ENCODE measurements at regions not wholly inside any gene's neighbourhood (a gene's known extent, or its start where the extent isn't known, plus 50 kb on each side); places are given as distances from the start of the nearest gene placed in this dataset.

DNA sequence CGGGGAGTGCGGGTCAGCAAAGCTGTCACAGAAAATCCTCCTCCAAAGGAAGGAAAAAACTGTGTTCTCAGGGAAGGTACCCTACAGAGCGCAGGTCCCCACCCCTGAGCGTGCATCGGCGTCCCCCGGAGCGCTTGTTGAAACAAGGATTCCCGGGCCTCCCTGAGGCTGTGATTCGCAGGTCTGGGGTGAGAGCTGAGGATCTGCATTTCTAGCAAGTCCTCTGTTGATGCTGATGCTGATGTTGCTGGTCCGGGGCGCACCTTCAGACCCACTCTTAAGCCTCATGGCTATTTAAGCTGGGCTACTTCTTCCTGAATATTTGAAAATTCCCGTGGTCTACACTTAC is 226.2 kb upstream of the IGF1R start:
- DNase-seq (no peak), ATAC-seq (replicated peaks) (no peak)
- Mint-ChIP-seq H3K4me1 (peaks cover 8 to 9% of the 10 kb centered on the region in 2 donors), H3K9me3 (no peaks in the 10 kb centered on the region), H3K4me3 (no peak overlapping the region), H3K27ac (no peak overlapping the region), H3K36me3 (no peaks in the 10 kb centered on the region), H3K27me3 (peaks cover 54 to 63% of the 10 kb centered on the region in 2 donors)

- no peak for DNase-seq
- Mint-ChIP-seq H3K4me3 (no peak overlapping the region), H3K27ac (no peak overlapping the region), H3K4me1 (peaks cover 14 to 23% of the 10 kb centered on the region in 2 donors), H3K27me3 (peaks cover 64 to 80% of the 10 kb centered on the region in 2 donors), H3K36me3 (no peaks in the 10 kb centered on the region), H3K9me3 (no peaks in the 10 kb centered on the region)
- ATAC-seq (replicated peaks), result no peak
These were observed 223.2 kb upstream of the IGF1R start for GRCh38 chr15:98425173-98425572.

DNA sequence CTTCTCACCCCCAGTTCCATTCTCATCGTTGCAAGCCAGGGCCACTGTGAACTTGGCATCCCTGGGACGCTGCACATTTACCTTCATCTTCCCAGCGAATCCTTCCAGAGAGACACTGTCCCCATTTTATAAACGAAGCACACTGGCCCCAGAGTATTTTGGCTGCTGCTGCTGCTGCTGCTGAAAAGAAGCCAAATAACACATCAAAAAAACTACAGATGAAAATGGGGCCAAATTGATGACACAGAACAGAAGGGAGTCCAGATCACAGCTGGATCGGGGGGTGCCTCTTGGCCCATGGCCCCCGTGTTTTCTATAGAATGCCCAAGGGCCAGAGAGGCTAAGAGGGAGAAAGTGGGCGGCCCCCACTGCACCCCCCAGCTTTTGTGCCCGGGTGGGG is 221.0 kb upstream of the IGF1R start:
- ATAC-seq (replicated peaks) (no peak), DNase-seq (no peak)
- Mint-ChIP-seq H3K9me3 (no peaks in the 10 kb centered on the region), H3K27ac (no peak overlapping the region), H3K4me1 (peaks cover 7 to 14% of the 10 kb centered on the region in 2 donors), H3K27me3 (peaks cover 64 to 79% of the 10 kb centered on the region in 2 donors), H3K36me3 (no peaks in the 10 kb centered on the region), H3K4me3 (peak overlapping the region in 1 of 2 donors; percentile 27)

DNA sequence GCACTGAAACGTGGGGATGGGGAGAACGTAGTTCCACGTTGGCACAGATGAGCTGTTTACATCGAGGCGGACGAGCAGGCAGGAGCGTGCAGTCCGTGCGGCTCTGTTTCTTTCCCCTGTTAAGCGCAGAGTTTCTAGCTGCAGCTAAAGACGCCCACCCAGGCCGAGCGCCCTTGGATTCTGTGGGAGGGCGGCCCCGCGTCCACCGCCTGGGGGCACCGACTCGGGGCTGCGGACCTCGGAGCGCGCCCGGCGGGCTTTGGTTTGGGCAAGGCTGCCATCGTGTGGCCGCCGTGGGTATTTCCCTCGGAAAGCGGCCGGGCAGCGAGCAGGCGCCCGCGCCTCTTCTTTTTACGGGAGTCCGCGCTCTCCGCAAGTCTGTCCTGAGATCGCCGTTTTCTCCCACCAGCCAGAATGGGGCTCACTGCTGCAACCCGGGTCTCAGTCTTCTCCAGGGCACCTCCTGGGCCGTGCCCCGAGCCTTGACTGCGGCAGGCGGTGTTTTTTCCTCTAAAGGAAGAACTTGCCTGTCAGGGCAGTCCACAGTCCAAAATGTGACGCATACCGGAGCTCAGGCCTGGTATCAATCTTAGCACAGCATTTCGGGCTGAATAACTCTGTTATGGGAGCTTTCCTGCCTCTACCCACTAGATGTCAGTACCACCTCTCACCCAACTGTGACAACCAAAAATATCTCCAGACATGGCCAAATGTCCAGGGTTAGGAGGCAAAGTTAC is 219.9 kb upstream of the IGF1R start:
- peaks cover 55 to 73% of the 10 kb centered on the region in 2 donors for H3K27me3 Mint-ChIP-seq
- H3K9me3 Mint-ChIP-seq, result peaks cover 0 to 2% of the 10 kb centered on the region in 2 donors
- H3K4me1 Mint-ChIP-seq, result peaks cover 7 to 14% of the 10 kb centered on the region in 2 donors
- DNase-seq (peak; percentile 49), ATAC-seq (replicated peaks) (peak; percentile 77 to 81)
- H3K27ac Mint-ChIP-seq, result no peak overlapping the region
- H3K4me3 Mint-ChIP-seq, result peak overlapping the region; percentile 67 to 72
- no peaks in the 10 kb centered on the region for H3K36me3 Mint-ChIP-seq

- H3K27ac Mint-ChIP-seq, result no peak overlapping the region
- DNase-seq (no peak), ATAC-seq (replicated peaks) (no peak)
- H3K9me3 Mint-ChIP-seq, result peaks cover 0 to 2% of the 10 kb centered on the region in 2 donors
- no peak overlapping the region for H3K4me3 Mint-ChIP-seq
- H3K4me1 Mint-ChIP-seq, result peaks cover 7 to 14% of the 10 kb centered on the region in 2 donors
- no peaks in the 10 kb centered on the region for H3K36me3 Mint-ChIP-seq
- H3K27me3 Mint-ChIP-seq, result peaks cover 49 to 60% of the 10 kb centered on the region in 2 donors
These were observed 217.2 kb upstream of the IGF1R start for GRCh38 chr15:98431171-98431570.

GRCh38 chr15:98433346-98433745 is 215.0 kb upstream of the IGF1R start:
- Mint-ChIP-seq H3K4me3 (no peak overlapping the region), H3K36me3 (no peaks in the 10 kb centered on the region), H3K27ac (no peak overlapping the region), H3K9me3 (peaks cover 4 to 8% of the 10 kb centered on the region in 2 donors), H3K27me3 (peaks cover 34 to 40% of the 10 kb centered on the region in 2 donors), H3K4me1 (peaks cover 5 to 10% of the 10 kb centered on the region in 2 donors)
- ATAC-seq (replicated peaks), result no peak
- no peak for DNase-seq

DNA sequence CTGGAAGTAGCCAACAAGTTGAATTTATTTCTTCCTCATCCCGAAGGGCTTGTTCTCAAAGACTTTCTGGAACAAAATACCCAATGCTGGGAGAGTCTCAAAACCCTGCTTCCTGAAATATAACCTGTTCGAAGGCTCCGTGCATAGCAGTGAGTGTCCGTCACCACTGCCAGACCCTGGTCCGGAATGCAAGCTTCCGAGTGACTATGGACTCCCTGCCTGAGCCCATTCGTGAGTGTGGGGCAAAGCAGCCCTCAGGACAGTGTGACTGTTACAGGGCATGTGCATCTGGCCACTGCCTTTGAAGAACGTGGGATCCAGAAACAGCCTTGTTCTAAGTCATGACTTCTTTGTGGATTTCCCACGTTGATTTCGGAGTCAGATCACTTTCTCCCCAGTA is 214.5 kb upstream of the IGF1R start:
- peaks cover under 1 to 5% of the 10 kb centered on the region in 2 donors for H3K4me1 Mint-ChIP-seq
- ATAC-seq (replicated peaks), result no peak
- no peaks in the 10 kb centered on the region for H3K36me3 Mint-ChIP-seq
- no peak overlapping the region for H3K4me3 Mint-ChIP-seq
- DNase-seq, result no peak
- peaks cover 4 to 8% of the 10 kb centered on the region in 2 donors for H3K9me3 Mint-ChIP-seq
- no peak overlapping the region for H3K27ac Mint-ChIP-seq
- peaks cover 29 to 35% of the 10 kb centered on the region in 2 donors for H3K27me3 Mint-ChIP-seq

DNA sequence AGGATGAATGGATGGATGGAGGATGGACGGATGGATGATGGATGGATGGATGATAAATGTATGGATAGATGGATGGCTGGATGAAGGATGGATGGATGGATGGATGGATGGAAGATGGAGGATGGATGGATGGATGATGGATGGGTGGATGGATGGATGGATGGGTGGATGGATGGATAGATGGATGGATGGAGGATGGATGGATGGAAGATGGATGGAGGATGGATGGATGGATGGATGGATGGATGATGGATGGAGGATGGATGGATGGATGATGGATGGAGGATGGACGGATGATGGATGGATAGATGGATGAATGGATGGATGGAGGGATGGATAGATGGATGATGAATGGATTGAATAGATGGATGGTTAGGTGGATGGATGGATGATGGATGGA is 210.6 kb upstream of the IGF1R start:
- no peak overlapping the region for H3K27ac Mint-ChIP-seq
- H3K36me3 Mint-ChIP-seq, result no peaks in the 10 kb centered on the region
- H3K4me3 Mint-ChIP-seq, result no peak overlapping the region
- H3K27me3 Mint-ChIP-seq, result peaks cover 4 to 18% of the 10 kb centered on the region in 2 donors
- no peak for DNase-seq
- peaks cover 4 to 6% of the 10 kb centered on the region in 2 donors for H3K9me3 Mint-ChIP-seq
- ATAC-seq (replicated peaks), result no peak
- H3K4me1 Mint-ChIP-seq, result peaks cover 1 to 4% of the 10 kb centered on the region in 2 donors

- H3K27me3 Mint-ChIP-seq, result peaks cover 4 to 18% of the 10 kb centered on the region in 2 donors
- no peak overlapping the region for H3K4me3 Mint-ChIP-seq
- no peaks in the 10 kb centered on the region for H3K36me3 Mint-ChIP-seq
- no peak for ATAC-seq (replicated peaks)
- H3K27ac Mint-ChIP-seq, result no peak overlapping the region
- peaks cover 1 to 4% of the 10 kb centered on the region in 2 donors for H3K4me1 Mint-ChIP-seq
- peaks cover 4 to 6% of the 10 kb centered on the region in 2 donors for H3K9me3 Mint-ChIP-seq
- no peak for DNase-seq
These were observed 210.0 kb upstream of the IGF1R start for GRCh38 chr15:98438326-98438725.

GRCh38 chr15:98438907-98439306 is 209.4 kb upstream of the IGF1R start:
- H3K9me3 Mint-ChIP-seq, result peaks cover 4 to 6% of the 10 kb centered on the region in 2 donors
- H3K4me3 Mint-ChIP-seq, result no peak overlapping the region
- H3K36me3 Mint-ChIP-seq, result no peaks in the 10 kb centered on the region
- ATAC-seq (replicated peaks) (no peak), DNase-seq (no peak)
- no peak overlapping the region for H3K27ac Mint-ChIP-seq
- H3K4me1 Mint-ChIP-seq, result peaks cover 1 to 4% of the 10 kb centered on the region in 2 donors
- H3K27me3 Mint-ChIP-seq, result peaks cover 4 to 19% of the 10 kb centered on the region in 2 donors

GRCh38 chr15:98439523-98439942 is 208.8 kb upstream of the IGF1R start:
- no peak for ATAC-seq (replicated peaks)
- Mint-ChIP-seq H3K4me1 (peaks cover 1 to 4% of the 10 kb centered on the region in 2 donors), H3K36me3 (no peaks in the 10 kb centered on the region), H3K4me3 (no peak overlapping the region), H3K9me3 (peaks cover 4 to 6% of the 10 kb centered on the region in 2 donors), H3K27ac (no peak overlapping the region), H3K27me3 (peaks cover 4 to 25% of the 10 kb centered on the region in 2 donors)
- no peak for DNase-seq

DNA sequence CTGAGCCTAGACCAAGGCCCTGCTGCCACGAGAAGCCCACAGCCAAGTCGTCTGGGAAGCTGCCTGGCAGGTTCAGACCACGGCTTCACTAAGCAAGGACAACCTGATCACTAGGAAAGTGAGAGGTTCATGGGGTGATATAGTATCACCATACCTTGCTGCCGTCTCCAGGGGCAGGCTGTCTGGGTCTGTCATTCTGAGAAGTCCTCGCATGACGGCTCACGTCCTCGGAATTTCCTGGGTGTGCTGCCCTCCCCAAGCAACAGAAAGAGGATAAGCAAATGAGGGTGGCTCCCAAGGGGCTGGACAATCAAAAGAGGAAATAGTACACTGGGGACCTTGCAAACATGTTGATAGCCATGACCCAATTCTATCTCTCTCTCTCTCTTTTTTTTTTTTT is 207.4 kb upstream of the IGF1R start:
- peaks cover 4 to 25% of the 10 kb centered on the region in 2 donors for H3K27me3 Mint-ChIP-seq
- H3K4me1 Mint-ChIP-seq, result peaks cover 1 to 4% of the 10 kb centered on the region in 2 donors
- H3K9me3 Mint-ChIP-seq, result peaks cover 4 to 6% of the 10 kb centered on the region in 2 donors
- H3K36me3 Mint-ChIP-seq, result no peaks in the 10 kb centered on the region
- ATAC-seq (replicated peaks) (peak; percentile 45 to 66), DNase-seq (peak; percentile 11)
- H3K27ac Mint-ChIP-seq, result no peak overlapping the region
- H3K4me3 Mint-ChIP-seq, result no peak overlapping the region

DNA sequence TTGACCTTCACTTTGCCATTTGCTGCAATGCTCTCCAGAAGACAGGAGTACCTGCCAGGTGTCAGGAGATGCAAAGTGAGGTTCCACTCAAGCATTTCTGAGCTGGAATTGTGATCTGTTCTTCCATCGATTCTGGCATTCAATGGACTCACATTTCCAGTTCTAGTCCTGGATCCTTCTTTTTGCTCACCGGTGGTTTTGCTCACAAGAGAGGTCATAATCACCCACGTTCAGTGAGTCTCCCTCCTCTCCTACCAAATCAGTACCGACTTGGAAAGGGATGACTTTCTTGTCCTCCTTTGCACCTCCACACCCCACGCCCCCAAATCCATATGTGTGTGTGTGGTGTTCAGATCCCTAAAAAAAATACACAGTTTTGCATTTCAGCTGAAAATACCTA is 206.7 kb upstream of the IGF1R start:
- H3K27ac Mint-ChIP-seq, result no peak overlapping the region
- peaks cover 1 to 4% of the 10 kb centered on the region in 2 donors for H3K4me1 Mint-ChIP-seq
- DNase-seq (no peak), ATAC-seq (replicated peaks) (no peak)
- H3K27me3 Mint-ChIP-seq, result peaks cover 8 to 25% of the 10 kb centered on the region in 2 donors
- no peaks in the 10 kb centered on the region for H3K36me3 Mint-ChIP-seq
- no peak overlapping the region for H3K4me3 Mint-ChIP-seq
- H3K9me3 Mint-ChIP-seq, result peaks cover 4 to 6% of the 10 kb centered on the region in 2 donors

- Mint-ChIP-seq H3K4me1 (peaks cover 1 to 4% of the 10 kb centered on the region in 2 donors), H3K4me3 (no peak overlapping the region), H3K9me3 (peaks cover 4 to 6% of the 10 kb centered on the region in 2 donors), H3K36me3 (no peaks in the 10 kb centered on the region), H3K27ac (no peak overlapping the region), H3K27me3 (peaks cover 12 to 31% of the 10 kb centered on the region in 2 donors)
- ATAC-seq (replicated peaks), result peak; percentile 57 to 73
- DNase-seq, result peak; percentile 15
These were observed 205.9 kb upstream of the IGF1R start for GRCh38 chr15:98442379-98442833.

DNA sequence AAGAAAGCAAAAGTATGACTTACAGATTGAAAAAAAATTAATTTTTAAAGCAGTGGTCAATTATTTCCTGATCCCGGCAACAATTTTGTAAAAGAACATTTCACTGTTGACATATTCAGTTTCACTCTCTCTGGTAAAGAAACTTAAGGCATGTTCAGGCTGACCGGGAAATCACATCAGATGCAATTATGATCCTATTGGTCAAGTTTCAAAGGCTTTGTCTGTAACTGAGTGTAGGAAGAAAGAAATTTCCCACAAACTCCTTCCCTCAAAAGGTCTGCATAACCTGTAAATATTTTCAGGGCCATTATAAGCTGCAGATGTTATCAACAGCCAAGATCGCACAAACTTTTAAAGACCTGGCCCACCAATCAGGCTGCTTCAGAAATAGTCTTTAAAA is 205.4 kb upstream of the IGF1R start:
- no peak overlapping the region for H3K27ac Mint-ChIP-seq
- H3K4me1 Mint-ChIP-seq, result peaks cover 1 to 4% of the 10 kb centered on the region in 2 donors
- ATAC-seq (replicated peaks) (no peak), DNase-seq (no peak)
- peaks cover 12 to 32% of the 10 kb centered on the region in 2 donors for H3K27me3 Mint-ChIP-seq
- no peak overlapping the region for H3K4me3 Mint-ChIP-seq
- H3K36me3 Mint-ChIP-seq, result no peaks in the 10 kb centered on the region
- H3K9me3 Mint-ChIP-seq, result peaks cover 0 to 1% of the 10 kb centered on the region in 2 donors

Measured in stimulated activated naive B cell treated with anti-CD40 and anti-IgM and Interleukin-4, amounts not matched to agents 10 μg/mL and 1 μg/mL and 100 μg/mL, for 72 hours (primary cell).